Heart right ventricle (tissue), 16 donors: ENCODE measurements at regions not wholly inside any gene's neighbourhood (a gene's known extent, or its start where the extent isn't known, plus 50 kb on each side); places are given as distances from the start of the nearest gene placed in this dataset.

Source experiments
- ATAC-seq, 8 donors: fragments of 200-7000 bp; cut with Tn5 transposase; one replicate each; pipeline ENCODE4 v1.9.1; 2020; ENCODE audit warnings: mild to moderate bottlenecking in 8 of 8, moderate library complexity in 8 of 8, moderate number of reproducible peaks in 1 of 8
- DNase-seq, 2 donors: peaks; one replicate each; pipeline ENCODE4 v3.0.0-alpha.2; 2020
- H3K27ac ChIP-seq, 10 donors: fragments of 200-600 bp; sonication (generic) in 2 of 10; one replicate each; pipeline versions ENCODE4 v1.5.0 to v1.8.0; 2020 to 2022; ENCODE audit warnings: mild to moderate bottlenecking in 3 of 10
- H3K27me3 ChIP-seq, 7 donors: fragments of 200-600 bp; one replicate each; pipeline ENCODE4 v1.8.0; 2021 to 2022; ENCODE audit warnings: mild to moderate bottlenecking in 2 of 7
- H3K36me3 ChIP-seq, 9 donors: fragments of 200-600 bp; sonication (generic) in 1 of 9; one replicate each; pipeline versions ENCODE4 v1.5.0 to v1.8.0; 2020 to 2022; ENCODE audit warnings: mild to moderate bottlenecking in 2 of 9
- H3K4me1 ChIP-seq, 9 donors: fragments of 200-600 bp; sonication (generic) in 1 of 9; one replicate each; pipeline versions ENCODE4 v1.5.0 to v1.8.0; 2020 to 2022; ENCODE audit warnings: mild to moderate bottlenecking in 4 of 9
- H3K4me3 ChIP-seq, 10 donors: fragments of 200-600 bp; sonication (generic) in 2 of 10; one replicate each; pipeline versions ENCODE4 v1.5.0 to v1.8.0; 2020 to 2022; ENCODE audit warnings: mild to moderate bottlenecking in 7 of 10, moderate library complexity in 2 of 10
- H3K9me3 ChIP-seq, 11 donors: fragments of 200-600 bp in 10 of 11; sonication (generic) in 2 of 11; one replicate each; pipeline versions ENCODE4 v1.5.0 to v1.8.0; 2013 to 2022; ENCODE audit warnings: mild to moderate bottlenecking in 2 of 11, control low read depth in 1 of 11, moderate library complexity in 1 of 11
- WGBS, 2 donors: extraction: QIAGEN DNeasy Blood & Tissue Kit; methylation state at CpG; one replicate each; pipeline ENCODE4 v1.1.7; 2013; ENCODE audit warnings: inconsistent platforms in 1 of 2; 5-methylcytosine and 5-hydroxymethylcytosine counted together
- intact Hi-C, 10 donors: fragments of 100-400 bp; cut with DNase I; formaldehyde crosslinking; loops; one replicate each; pipeline versions ENCODE4 v1.11.1 to v1.14.2; 2022
- TF ChIP-seq, protein P1 (sequence below), 9 donors: fragments of 200-600 bp; sonication (generic) in 2 of 9; IDR thresholded peaks; one replicate each; pipeline versions ENCODE4 v1.5.0 to v1.8.0; 2021 to 2022; ENCODE audit warnings: antibody characterized with exemption in 9 of 9, mild to moderate bottlenecking in 5 of 9, moderate library complexity in 1 of 9
- donor health status: Arrhythmogenic right ventricular cardiomyopathy.
- donor health status: ischemic (EF 13 %, LVEDD 7.1; RV severe dilation, severe dysfunction).
- donor health status: healthy with polysubstance abuse.
- donor health status: DM: no; HTN: yes; CAD: no.
- donor health status: DM: no; HTN: no; CAD: no.
- donor health status: ischemic (EF 25% LVEDD 6.9; RV normal size, moderate dysfunction).
- donor health status: ischemic (EF 25% LVEDD 5.7; RV mildly dilated, moderate dysfunction).
- donor health status: healthy.
- donor health status: DM: yes; HTN: yes; CAD: no.
- donor health status: Ischemic cardiomyopathy.
- donor health status: ischemic (EF 35%, LVEDD 5.7; RV mildly dilated, moderate dysfunction).
- donor health status: nonischemic (EF 11% LVEDD 7.7; RV severe dilation, severe dysfunction).
- donor health status: DM: yes; HTN: yes; CAD: no.
- donor health status: PGD.
- donor health status: ischemic (EF 29% LVEDD 5.4; RV normal size, mild dysfunction).
- donor health status: nonischemic (EF 23%, LVEDD 6.1; RV moderate dilation, normal function).

DNA sequence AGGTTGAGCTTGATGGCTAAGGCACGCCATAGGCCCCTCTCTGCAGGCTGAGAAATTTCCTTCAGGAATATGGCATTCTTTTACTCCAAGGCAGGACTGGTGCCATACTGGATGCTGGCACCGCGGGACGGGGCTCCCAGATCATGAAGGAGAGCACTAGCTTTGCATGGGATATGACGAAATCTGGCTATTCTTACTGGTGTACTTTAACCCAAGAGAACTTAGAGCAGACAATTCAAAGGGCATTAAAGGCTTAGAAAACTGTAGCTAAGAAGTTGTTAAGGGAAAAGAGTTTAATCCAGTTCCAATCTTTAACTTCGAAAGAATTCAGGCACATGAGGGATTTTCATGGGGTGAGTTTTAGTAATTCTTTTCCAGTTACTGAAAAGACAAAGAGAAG is 204.4 kb upstream of the ESRRG start:
- no peak overlapping the region for H3K27ac ChIP-seq
- WGBS, 2 donors, result 95 to 98% methylated on average over 6 of the region's 6 CpGs
- intact Hi-C loops, result no loop called here

GRCh38 chr1:216926720-216927510 is 203.7 kb upstream of the ESRRG start:
- Histone ChIP-seq H3K4me3 (no peak overlapping the region), H3K9me3 (no peaks in the 10 kb centered on the region), H3K27me3 (no peaks in the 10 kb centered on the region), H3K27ac (no peak overlapping the region), H3K4me1 (no peaks in the 10 kb centered on the region), H3K36me3 (no peaks in the 10 kb centered on the region)
- intact Hi-C loops, result no loop called here
- TF ChIP-seq, protein P1, sequence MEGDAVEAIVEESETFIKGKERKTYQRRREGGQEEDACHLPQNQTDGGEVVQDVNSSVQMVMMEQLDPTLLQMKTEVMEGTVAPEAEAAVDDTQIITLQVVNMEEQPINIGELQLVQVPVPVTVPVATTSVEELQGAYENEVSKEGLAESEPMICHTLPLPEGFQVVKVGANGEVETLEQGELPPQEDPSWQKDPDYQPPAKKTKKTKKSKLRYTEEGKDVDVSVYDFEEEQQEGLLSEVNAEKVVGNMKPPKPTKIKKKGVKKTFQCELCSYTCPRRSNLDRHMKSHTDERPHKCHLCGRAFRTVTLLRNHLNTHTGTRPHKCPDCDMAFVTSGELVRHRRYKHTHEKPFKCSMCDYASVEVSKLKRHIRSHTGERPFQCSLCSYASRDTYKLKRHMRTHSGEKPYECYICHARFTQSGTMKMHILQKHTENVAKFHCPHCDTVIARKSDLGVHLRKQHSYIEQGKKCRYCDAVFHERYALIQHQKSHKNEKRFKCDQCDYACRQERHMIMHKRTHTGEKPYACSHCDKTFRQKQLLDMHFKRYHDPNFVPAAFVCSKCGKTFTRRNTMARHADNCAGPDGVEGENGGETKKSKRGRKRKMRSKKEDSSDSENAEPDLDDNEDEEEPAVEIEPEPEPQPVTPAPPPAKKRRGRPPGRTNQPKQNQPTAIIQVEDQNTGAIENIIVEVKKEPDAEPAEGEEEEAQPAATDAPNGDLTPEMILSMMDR (IDR thresholded peaks at IDR 0.05), result no peak
- ATAC-seq (no peak), DNase-seq (no peak)
- WGBS, 2 donors, result 73 to 79% methylated on average over 11 of the region's 11 CpGs

More for the DNA sequence above, 204.4 kb upstream of the ESRRG start:
- no peaks in the 10 kb centered on the region for H3K27me3 ChIP-seq
- H3K36me3 ChIP-seq, result no peaks in the 10 kb centered on the region
- H3K4me1 ChIP-seq, result no peaks in the 10 kb centered on the region
- TF ChIP-seq, protein P1 (IDR thresholded peaks at IDR 0.05), result no peak
- ATAC-seq (no peak), DNase-seq (no peak)
- H3K4me3 ChIP-seq, result no peak overlapping the region
- H3K9me3 ChIP-seq, result no peaks in the 10 kb centered on the region

GRCh38 chr1:216925962-216926625 is 202.9 kb upstream of the ESRRG start:
- H3K27me3 ChIP-seq, result no peaks in the 10 kb centered on the region
- no peak overlapping the region for H3K4me3 ChIP-seq
- H3K36me3 ChIP-seq, result no peaks in the 10 kb centered on the region
- 88 to 89% methylated on average over 7 of the region's 7 CpGs for WGBS, 2 donors
- ATAC-seq (no peak), DNase-seq (no peak)
- TF ChIP-seq, protein P1 (IDR thresholded peaks at IDR 0.05), result no peak
- no peaks in the 10 kb centered on the region for H3K9me3 ChIP-seq
- H3K27ac ChIP-seq, result no peak overlapping the region
- intact Hi-C loops, result no loop called here
- no peaks in the 10 kb centered on the region for H3K4me1 ChIP-seq

- no peaks in the 10 kb centered on the region for H3K4me1 ChIP-seq
- DNase-seq (no peak), ATAC-seq (no peak)
- H3K36me3 ChIP-seq, result no peaks in the 10 kb centered on the region
- H3K4me3 ChIP-seq, result no peak overlapping the region
- H3K27ac ChIP-seq, result no peak overlapping the region
- H3K27me3 ChIP-seq, result no peaks in the 10 kb centered on the region
- 56 to 64% methylated on average over 4 of the region's 4 CpGs for WGBS, 2 donors
- H3K9me3 ChIP-seq, result no peaks in the 10 kb centered on the region
- TF ChIP-seq, protein P1 (IDR thresholded peaks at IDR 0.05), result no peak
- intact Hi-C loops, result no loop called here
These were observed 201.5 kb upstream of the ESRRG start for GRCh38 chr1:216924732-216925131.
